Fibroblast of lung (primary cell): ENCODE measurements at regions not wholly inside any gene's neighbourhood (a gene's known extent, or its start where the extent isn't known, plus 50 kb on each side); places are given as distances from the start of the nearest gene placed in this dataset.

Experiments
- DNase-seq, 2 donors: peaks; one replicate each; pipeline versions ENCODE4 v3.0.0 to v3.0.0-alpha.2; 2010; ENCODE audit warnings: low read depth in 2 of 2
- H2AFZ ChIP-seq: 2 replicates; pipeline ENCODE4 v1.5.1; 2012; ENCODE audit warnings: low read length, control low read depth, inconsistent platforms
- H3K27ac ChIP-seq: 2 replicates; pipeline ENCODE4 v1.5.1; 2011; ENCODE audit warnings: low read length, control low read depth; ENCODE audit not compliant: insufficient read depth
- H3K27me3 ChIP-seq: 2 replicates; pipeline ENCODE4 v1.5.1; 2011; ENCODE audit warnings: mild to moderate bottlenecking, low read length; ENCODE audit not compliant: control insufficient read depth, insufficient read depth
- H3K36me3 ChIP-seq: 2 replicates; pipeline ENCODE4 v1.5.1; 2011; ENCODE audit warnings: low read length; ENCODE audit not compliant: control insufficient read depth, insufficient read depth
- H3K4me1 ChIP-seq: 2 replicates; pipeline ENCODE4 v1.5.1; 2011; ENCODE audit warnings: low read length; ENCODE audit not compliant: control insufficient read depth, insufficient read depth; ENCODE audit errors: extremely low read depth
- H3K4me2 ChIP-seq: 2 replicates; pipeline ENCODE4 v1.5.1; 2011; ENCODE audit warnings: low read length, control low read depth; ENCODE audit not compliant: insufficient read depth; ENCODE audit errors: extremely low read depth
- H3K4me3 ChIP-seq, 4 experiments: fragments of 200-600 bp in 1 of 4; sonication (generic) in 1 of 4; replicated peaks in 1 of 4; 2 replicates each; pipeline ENCODE4 v1.5.1; 2011 to 2016; ENCODE audit warnings: low read length in 4 of 4, low read depth in 3 of 4, mild to moderate bottlenecking in 3 of 4, control low read depth in 2 of 4, inconsistent platforms in 1 of 4, mixed read lengths in 1 of 4; ENCODE audit not compliant: insufficient read depth in 1 of 4; ENCODE audit errors: control extremely low read depth in 1 of 4
- H3K79me2 ChIP-seq: 2 replicates; pipeline ENCODE4 v1.5.1; 2012; ENCODE audit warnings: mild to moderate bottlenecking, low read length, inconsistent platforms; ENCODE audit not compliant: control insufficient read depth, insufficient read depth
- H3K9ac ChIP-seq: 2 replicates; pipeline ENCODE4 v1.5.1; 2011; ENCODE audit warnings: mild to moderate bottlenecking, low read length, control low read depth; ENCODE audit not compliant: insufficient read depth
- H3K9me3 ChIP-seq: 2 replicates; pipeline ENCODE4 v1.5.1; 2012; ENCODE audit warnings: low read depth, low read length; ENCODE audit not compliant: control insufficient read depth, insufficient read depth
- H4K20me1 ChIP-seq: 2 replicates; pipeline ENCODE4 v1.5.1; 2011; ENCODE audit warnings: low read length; ENCODE audit not compliant: control insufficient read depth, insufficient read depth; ENCODE audit errors: extremely low read depth
- CTCF ChIP-seq, 2 donors: IDR thresholded peaks in 1 of 2; conservative IDR thresholded peaks in 1 of 2; 1 replicate in 1 of 2; 2 replicates in 1 of 2; pipeline ENCODE4 v1.5.1; 2011 to 2012; ENCODE audit warnings: low read length in 2 of 2, control low read depth in 1 of 2, inconsistent platforms in 1 of 2, low read depth in 1 of 2, mild to moderate bottlenecking in 1 of 2
- EZH2 ChIP-seq: IDR thresholded peaks from 2 replicates; pipeline ENCODE4 v1.5.1; 2012; ENCODE audit warnings: low read length, control low read depth, mild to moderate bottlenecking; ENCODE audit errors: missing control alignments

GRCh38 chr9:80369641-80370040 lies 797.9 kb downstream of the TLE4 start:
- DNase-seq: peak in 1 of 2 donors; percentile 13
- no peak overlapping the region for H3K4me3 ChIP-seq
- TF ChIP-seq CTCF (conservative IDR thresholded peaks at IDR 0.05 in 1 of 2, IDR thresholded peaks at IDR 0.05 in 1 of 2; ENCODE audit: low read depth in 1 of 2, low read length in 2 of 2) (no peak), EZH2 (no peak)
- H2AFZ ChIP-seq: no peak overlapping the region
- no peak overlapping the region for H3K9ac ChIP-seq
- H3K4me1 ChIP-seq: no peaks in the 10 kb centered on the region
- H3K9me3 ChIP-seq: no peaks in the 10 kb centered on the region
- H3K4me2 ChIP-seq: no peak overlapping the region
- H3K27me3 ChIP-seq: no peaks in the 10 kb centered on the region
- no peak overlapping the region for H3K27ac ChIP-seq
- no peaks in the 10 kb centered on the region for H3K36me3 ChIP-seq
- no peaks in the 10 kb centered on the region for H4K20me1 ChIP-seq
- no peaks in the 10 kb centered on the region for H3K79me2 ChIP-seq

GRCh38 chr9:80366626-80367025 lies 794.9 kb downstream of the TLE4 start:
- H3K4me3 ChIP-seq: no peak overlapping the region
- no peak overlapping the region for H2AFZ ChIP-seq
- TF ChIP-seq CTCF (conservative IDR thresholded peaks at IDR 0.05 in 1 of 2, IDR thresholded peaks at IDR 0.05 in 1 of 2; ENCODE audit: low read depth in 1 of 2, low read length in 2 of 2) (no peak), EZH2 (no peak)

GRCh38 chr9:80359941-80360881 lies 788.4 kb downstream of the TLE4 start:
- TF ChIP-seq CTCF (conservative IDR thresholded peaks at IDR 0.05 in 1 of 2, IDR thresholded peaks at IDR 0.05 in 1 of 2; ENCODE audit: low read depth in 1 of 2, low read length in 2 of 2) (no peak), EZH2 (no peak)
- no peak for DNase-seq
- Histone ChIP-seq H3K4me2 (no peak overlapping the region), H4K20me1 (no peaks in the 10 kb centered on the region), H3K9ac (no peak overlapping the region), H3K36me3 (no peaks in the 10 kb centered on the region), H3K4me1 (no peaks in the 10 kb centered on the region), H3K4me3 (no peak overlapping the region), H3K79me2 (no peaks in the 10 kb centered on the region), H3K27me3 (no peaks in the 10 kb centered on the region), H2AFZ (no peak overlapping the region), H3K27ac (no peak overlapping the region), H3K9me3 (no peaks in the 10 kb centered on the region)

More at GRCh38 chr9:80366626-80367025, 794.9 kb downstream of the TLE4 start:
- H3K4me1 ChIP-seq: no peaks in the 10 kb centered on the region
- H3K9me3 ChIP-seq: no peaks in the 10 kb centered on the region
- H4K20me1 ChIP-seq: no peaks in the 10 kb centered on the region
- no peak for DNase-seq
- no peak overlapping the region for H3K9ac ChIP-seq
- no peaks in the 10 kb centered on the region for H3K79me2 ChIP-seq
- H3K4me2 ChIP-seq: no peak overlapping the region
- no peaks in the 10 kb centered on the region for H3K27me3 ChIP-seq
- no peak overlapping the region for H3K27ac ChIP-seq
- H3K36me3 ChIP-seq: no peaks in the 10 kb centered on the region
